ENCODE measurements at regions not wholly inside any gene's neighbourhood (a gene's known extent, or its start where the extent isn't known, plus 50 kb on each side); places are given as distances from the start of the nearest gene placed in this dataset.

GRCh38 chr12:13745111-13745860, 236.1 kb downstream of the GRIN2B start:
- no peak for DNase-seq

DNA sequence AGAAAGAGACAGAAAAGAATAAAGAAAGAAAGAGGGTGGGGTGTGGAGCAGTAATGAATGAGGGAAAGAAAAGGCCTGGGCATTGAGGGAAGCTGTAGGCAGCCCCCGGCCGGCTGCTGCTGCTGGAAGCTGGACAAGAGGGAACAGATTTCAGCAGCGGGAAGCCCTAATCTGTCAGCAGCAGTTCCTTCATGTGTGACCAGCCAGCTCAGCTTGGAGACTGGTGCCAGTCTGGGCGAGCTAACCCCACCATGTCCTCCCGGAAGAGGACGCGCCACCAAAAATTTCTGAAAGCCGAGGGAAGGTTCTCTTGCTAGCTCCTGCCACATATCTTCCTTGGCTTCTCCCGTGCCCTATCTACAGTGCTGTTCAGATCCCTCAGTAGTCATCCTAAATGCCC, 236.8 kb downstream of the GRIN2B start:
- no peak for DNase-seq

- DNase-seq: no peak
Measured at GRCh38 chr12:13740149-13740545, 241.3 kb downstream of the GRIN2B start.

DNA sequence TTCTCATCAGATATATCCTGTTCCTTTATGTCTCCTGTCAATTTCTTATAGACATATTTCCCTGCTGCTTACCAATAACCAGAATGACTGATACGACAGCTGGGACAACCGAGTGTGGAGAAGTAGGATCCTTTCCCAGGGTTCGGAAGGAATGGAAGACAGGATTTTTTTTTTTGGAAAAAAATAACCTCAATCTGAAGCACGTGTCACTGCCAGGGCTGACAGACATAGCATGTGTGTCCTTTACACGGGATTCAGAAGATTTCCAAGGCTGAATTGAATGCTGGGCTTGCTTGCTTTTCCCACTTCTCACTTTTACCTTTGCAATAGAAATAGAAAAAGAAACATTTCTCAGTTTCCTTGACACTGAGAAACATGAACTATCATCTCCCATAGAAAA, 245.7 kb downstream of the GRIN2B start:
- no peak for DNase-seq

GRCh38 chr12:13734584-13735152, 246.7 kb downstream of the GRIN2B start:
- DNase-seq: no peak

DNA sequence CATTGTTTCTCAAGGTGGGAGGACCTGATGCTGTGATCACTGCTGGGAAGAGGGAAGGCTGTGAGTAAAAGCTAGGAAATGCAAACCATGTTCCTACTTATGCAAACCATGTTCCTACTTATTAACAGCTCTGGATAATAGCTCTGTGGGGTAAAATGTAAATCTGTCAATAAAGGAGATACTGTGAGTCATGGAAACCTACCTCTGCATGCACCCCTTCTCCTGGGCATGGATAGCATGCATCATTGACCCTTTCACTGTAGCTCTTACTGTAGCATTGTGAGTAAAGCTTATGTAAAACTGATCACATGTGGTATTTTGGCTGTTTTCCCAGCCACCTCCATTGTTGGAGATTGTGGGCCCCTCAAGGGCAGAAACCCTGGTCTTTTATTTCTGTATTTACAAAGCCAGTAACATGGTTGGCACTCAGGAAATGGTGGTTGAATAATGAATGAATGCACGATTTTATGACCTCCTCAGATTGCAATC, 253.7 kb downstream of the GRIN2B start:
- DNase-seq: no peak

GRCh38 chr12:13725049-13725448, 256.4 kb downstream of the GRIN2B start:
- no peak for DNase-seq

- DNase-seq: no peak
Measured at GRCh38 chr12:13724136-13724535, 257.3 kb downstream of the GRIN2B start.

GRCh38 chr12:13719986-13720385, 261.4 kb downstream of the GRIN2B start:
- no peak for DNase-seq

- no peak for DNase-seq
Measured at GRCh38 chr12:13718271-13718670, 263.1 kb downstream of the GRIN2B start.

DNA sequence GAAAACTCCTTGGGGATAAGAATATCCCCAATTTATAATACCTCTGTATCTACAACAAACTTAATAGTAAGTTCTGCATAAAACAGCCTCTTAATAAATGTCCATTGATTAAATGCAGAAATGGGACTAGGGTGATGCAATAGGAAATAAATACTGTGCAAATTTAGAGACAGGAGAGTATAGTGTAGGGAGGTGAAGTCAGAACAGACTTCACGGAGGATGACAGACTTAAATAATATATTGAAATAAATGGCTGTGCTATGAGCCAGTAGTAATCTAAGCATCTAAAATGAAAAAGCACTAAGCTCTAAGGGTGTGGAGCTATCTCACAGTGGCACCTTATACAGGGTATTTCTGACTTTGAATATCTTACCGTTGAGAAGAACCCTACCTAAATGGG, 265.3 kb downstream of the GRIN2B start:
- no peak for DNase-seq

DNA sequence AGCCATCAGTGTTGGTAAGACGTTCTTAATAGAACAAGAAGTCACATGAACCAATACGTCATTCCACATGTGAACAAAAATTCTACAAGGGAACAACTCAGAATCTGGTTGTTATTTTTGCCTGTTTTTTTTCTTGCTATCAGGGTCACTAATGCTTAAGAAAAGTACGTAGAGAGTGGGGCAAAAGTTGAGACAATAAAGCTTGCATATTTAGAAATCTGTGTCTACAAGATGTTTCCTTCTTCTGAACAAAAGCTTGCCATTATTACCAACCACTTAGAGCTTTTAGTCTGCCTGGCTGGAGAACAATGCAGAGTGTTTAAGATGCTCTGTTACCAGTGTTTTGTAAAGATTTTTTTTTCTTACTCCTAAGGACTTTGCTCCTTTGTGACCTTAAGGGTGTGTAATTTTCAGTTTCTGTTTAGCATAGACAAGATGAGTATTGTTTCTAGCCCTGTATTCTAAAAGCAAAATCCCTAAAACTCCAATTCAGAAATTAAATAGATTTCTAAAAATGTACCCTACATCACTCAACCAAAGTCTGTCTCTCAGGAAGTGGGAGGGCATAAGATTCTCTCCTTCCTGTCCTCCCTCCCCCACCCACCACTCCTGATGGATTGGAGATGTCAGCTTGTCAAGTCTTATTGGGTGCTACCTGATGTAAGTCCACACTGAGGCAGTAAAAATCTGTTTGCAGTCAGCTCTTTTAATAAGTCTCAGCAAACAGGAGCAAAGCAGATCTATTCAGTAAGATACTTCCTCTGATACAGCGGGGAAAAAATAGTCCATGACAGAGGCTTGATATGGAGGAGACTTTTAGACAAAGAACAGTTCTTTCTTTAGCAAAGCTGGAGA, 267.6 kb downstream of the GRIN2B start:
- no peak for DNase-seq

DNA sequence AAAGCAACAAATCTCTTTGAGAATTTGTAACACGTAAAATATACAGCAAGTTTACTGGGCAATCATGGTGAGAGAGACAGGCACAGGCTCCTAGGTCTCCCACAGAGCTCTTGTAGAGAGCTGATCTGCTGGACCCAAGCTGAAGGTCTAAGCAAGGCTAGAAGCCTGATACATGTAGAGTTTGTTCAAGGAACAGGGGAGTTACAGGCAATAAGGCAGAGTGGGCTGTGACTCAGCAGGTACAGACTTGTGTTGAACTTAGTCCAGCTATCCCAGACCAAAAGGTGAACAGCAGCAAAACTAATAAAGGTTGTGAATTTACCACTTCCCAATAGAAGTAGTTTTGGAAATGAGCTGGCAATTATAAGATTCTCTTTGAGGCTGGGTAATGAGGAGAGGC, 273.6 kb downstream of the GRIN2B start:
- DNase-seq: no peak

- no peak for DNase-seq
Measured at GRCh38 chr12:13702381-13702780, 279.0 kb downstream of the GRIN2B start.

GRCh38 chr12:13701502-13701901, 279.9 kb downstream of the GRIN2B start:
- DNase-seq: no peak

DNA sequence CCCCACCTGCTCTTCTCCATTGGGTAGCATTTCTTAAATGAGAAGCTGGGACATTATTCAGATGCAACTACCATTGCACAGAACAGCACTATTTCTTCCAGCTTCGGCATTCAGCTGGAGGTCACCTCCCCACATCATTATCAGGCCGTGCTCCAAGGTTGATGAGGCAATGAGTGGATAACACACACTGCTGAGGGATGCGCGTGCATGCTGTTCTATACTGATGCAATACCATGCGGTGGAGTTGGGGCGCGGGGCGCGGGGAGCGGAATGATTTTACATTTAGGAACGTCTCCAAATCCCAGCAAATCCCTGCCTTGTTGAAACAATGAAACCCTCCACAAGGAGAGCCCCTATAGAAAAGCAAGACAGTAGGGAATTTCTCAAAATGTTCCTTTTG, 283.4 kb downstream of the GRIN2B start:
- no peak for DNase-seq

DNA sequence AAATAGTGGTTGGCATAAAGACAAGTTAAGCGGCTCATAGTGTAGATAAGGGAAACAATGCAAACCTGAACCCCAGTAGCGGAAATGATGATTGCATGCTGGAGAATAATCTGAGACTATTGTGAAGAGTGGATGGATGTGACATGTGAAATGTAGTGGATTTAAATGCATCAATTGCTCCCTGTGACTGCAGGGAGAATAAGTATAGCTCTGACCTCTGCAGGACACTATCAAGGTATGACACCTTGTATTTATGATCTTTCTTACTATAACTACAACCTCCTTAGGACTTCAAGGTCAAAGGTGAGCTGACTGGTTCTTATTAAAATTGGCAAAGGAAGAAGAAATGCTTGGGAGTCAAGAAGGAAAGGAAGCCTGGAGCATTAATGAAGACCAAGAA, 285.6 kb downstream of the GRIN2B start:
- DNase-seq: no peak

DNA sequence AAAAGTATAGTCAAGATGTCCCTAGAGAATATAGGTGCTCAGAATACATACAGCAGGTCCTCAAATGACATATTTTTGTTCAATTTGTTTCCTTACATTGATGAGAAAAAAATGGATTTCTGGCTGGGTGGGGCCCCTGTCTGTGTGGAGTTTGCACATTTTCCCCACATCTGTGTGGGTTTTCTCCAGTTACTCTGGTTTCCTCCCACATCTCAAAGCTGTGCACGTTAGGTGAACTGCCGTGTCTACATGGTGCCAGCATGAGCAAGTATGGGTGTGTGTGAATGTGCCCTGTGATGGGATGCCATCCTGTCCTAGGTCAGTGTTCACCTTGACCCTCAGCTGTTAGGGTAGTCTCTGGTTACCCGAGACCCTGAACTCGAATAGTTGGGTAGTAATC, 289.1 kb downstream of the GRIN2B start:
- no peak for DNase-seq

DNA sequence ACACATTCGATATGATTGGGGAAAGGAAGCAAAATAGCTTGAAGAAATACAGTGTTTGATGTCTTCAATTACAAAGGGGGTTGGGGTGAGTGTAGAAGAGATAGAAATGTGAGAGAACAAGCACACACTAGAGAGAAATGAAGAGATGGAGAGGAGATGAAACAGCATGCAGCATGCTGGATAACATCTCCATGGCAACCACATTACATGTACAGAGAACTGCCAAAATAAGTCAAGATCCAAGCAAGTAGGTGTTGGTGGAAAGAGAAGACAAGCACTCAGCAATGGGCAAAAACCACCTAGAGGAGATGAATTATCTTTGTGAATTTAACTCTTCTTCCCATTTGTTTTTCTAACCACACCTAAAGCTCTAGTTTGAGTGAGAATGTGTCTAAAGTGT, 289.8 kb downstream of the GRIN2B start:
- no peak for DNase-seq

DNA sequence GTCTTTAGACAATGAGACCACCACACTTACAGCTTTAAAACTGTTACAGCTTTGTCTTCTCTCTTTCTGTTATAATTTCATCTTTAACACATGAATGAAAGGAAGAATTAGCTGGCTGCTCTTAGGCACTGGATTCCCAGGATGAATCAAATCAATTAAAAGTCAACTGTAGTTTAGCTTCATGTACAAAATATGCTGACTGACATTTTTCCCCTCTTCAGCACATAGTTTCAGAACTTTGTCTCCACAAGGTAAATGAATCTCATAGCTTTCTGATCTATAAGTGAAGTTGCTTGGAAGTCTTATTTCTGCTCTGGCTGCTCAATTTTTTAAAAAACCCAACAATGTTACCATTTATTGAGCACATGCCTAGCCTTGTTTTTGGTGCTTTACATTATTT, 293.8 kb downstream of the GRIN2B start:
- DNase-seq: no peak

DNA sequence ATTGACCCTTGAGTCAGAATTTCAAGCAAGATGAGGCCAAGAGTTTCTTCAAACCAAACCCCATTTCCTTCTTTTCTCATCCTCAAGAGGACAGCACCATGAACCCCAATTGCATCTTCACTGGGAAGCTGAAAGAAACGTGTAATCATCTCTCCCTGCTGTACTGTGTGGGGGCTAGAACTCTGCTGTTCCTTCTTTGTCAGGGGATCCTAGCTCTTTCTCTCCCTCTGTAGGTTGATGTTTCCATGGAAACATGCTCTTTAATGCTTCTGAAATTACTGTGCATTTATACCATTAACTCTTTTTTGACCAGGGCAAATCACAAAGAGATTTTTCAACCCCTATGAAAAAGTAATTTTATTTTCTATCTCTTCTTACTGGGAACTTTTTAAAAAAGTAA, 295.1 kb downstream of the GRIN2B start:
- no peak for DNase-seq

- no peak for DNase-seq
Measured at GRCh38 chr12:13680916-13681315, 300.5 kb downstream of the GRIN2B start.

DNA sequence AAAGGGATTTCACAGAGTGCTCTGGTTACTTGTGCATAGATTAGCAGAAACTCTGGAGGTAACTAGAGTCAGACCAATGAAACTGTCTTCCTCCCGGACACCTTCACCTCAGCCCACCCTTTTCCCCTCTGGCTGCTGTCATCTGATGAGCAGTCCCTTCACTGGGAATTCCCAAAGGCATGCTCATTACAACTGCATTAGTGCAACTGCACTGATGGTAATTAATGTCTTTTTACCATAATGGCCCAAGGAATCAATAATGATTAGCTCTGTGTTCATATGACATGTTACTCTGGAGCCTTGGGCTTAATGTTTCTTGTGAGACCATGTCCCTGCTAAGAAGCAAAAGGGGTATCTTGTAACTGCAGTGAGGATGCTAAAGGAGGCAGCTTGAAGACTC, 304.5 kb downstream of the GRIN2B start:
- no peak for DNase-seq

- no peak for DNase-seq
Measured at GRCh38 chr12:13670285-13670866, 311.0 kb downstream of the GRIN2B start.
